ENCODE measurements at regions not wholly inside any gene's neighbourhood (a gene's known extent, or its start where the extent isn't known, plus 50 kb on each side); places are given as distances from the start of the nearest gene placed in this dataset.

DNA sequence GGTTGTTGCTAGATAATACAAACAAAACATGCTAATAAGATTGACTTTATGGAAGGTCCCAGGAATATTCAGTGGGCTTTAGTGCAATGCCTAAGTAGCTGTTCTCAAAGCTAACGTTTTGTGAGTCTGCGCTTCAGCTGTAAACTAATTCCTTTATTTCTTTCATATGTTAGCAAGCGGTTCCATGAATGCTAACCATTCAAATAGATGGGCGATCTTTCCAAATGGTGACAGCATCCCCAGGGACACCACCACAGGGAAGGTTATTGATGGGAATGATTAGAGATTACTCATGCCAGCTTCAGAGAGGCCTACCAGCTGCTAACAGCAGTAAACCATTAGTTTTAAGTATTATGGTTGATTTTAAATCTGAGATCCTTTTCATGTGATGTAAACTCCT lies 405.7 kb upstream of the MCTP2 start:
- H3K4me3 ChIP-seq (ENCODE audit: low read depth, low read length) = no peak overlapping the region
- no peak for DNase-seq (ENCODE audit: low read depth)
- TF ChIP-seq, protein P1, sequence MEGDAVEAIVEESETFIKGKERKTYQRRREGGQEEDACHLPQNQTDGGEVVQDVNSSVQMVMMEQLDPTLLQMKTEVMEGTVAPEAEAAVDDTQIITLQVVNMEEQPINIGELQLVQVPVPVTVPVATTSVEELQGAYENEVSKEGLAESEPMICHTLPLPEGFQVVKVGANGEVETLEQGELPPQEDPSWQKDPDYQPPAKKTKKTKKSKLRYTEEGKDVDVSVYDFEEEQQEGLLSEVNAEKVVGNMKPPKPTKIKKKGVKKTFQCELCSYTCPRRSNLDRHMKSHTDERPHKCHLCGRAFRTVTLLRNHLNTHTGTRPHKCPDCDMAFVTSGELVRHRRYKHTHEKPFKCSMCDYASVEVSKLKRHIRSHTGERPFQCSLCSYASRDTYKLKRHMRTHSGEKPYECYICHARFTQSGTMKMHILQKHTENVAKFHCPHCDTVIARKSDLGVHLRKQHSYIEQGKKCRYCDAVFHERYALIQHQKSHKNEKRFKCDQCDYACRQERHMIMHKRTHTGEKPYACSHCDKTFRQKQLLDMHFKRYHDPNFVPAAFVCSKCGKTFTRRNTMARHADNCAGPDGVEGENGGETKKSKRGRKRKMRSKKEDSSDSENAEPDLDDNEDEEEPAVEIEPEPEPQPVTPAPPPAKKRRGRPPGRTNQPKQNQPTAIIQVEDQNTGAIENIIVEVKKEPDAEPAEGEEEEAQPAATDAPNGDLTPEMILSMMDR (IDR thresholded peaks at IDR 0.05; ENCODE audit: insufficient read depth, low read length) = no peak

DNA sequence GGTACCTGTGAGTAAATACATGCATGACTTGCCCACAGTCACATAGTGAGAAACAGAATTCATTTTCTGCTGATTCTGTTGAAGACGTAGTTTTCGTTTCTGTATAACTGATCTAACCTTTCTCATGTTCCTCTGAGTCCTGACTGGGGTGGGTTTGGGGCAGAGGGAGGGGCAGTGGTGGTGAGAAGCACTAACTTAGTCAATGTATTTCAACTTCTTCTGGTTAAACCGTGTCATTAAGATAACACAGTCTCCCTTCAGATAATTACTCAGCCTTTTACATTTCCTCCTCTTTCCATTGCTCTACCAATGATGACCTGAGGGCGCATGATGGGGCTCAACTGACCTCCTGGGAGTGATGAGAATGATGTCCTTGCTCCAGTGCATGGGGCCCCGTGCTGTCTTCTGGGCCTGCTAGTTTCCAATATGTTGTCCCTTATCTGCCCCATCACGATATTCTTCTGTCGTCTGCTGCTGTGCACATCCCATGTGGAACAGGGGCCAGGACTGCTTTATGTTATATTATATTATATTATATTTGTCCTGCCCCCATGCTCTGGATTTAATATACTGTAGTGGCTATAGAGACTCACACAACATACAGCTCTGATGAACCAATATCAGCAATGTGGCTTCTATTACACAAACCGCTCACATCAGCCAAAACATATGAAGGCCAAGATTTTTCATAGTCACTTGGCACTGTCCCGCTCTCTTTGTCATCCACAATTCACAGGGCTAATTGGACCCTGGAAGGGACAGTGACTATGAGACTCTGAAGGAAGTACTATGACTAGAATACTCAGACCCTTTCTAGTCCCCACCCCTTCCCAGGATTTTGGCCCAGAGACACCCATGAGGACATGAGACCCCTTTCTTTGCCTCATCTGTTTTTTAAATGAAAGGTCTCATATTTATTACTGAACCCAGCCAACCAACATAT lies 407.1 kb upstream of the MCTP2 start:
- no peak overlapping the region for H3K4me3 ChIP-seq (ENCODE audit: low read depth, low read length)
- peak; percentile 12 for DNase-seq (ENCODE audit: low read depth)
- TF ChIP-seq, protein P1 (IDR thresholded peaks at IDR 0.05; ENCODE audit: insufficient read depth, low read length) = no peak

DNA sequence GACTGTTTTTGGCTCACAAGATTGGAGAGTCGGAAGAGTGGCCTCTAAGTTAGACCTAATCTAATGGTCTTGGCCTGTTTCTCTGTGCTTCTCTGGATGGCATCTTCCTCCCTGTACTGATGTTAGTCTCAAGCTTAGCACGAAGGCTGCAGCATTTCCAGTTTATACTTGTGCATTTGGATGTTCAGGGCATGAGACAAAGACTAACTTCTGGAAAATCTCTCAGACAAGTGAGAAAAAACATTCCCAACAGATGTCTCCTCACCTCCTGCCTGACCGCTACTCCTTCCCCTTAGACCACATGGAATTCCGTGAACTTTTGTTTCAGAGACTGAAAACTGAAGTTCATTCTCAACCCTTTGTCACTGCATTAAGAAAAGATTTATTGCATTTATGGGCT lies 410.8 kb upstream of the MCTP2 start:
- no peak overlapping the region for H3K4me3 ChIP-seq (ENCODE audit: low read depth, low read length)
- no peak for DNase-seq (ENCODE audit: low read depth)
- TF ChIP-seq, protein P1 (IDR thresholded peaks at IDR 0.05; ENCODE audit: insufficient read depth, low read length) = no peak

DNA sequence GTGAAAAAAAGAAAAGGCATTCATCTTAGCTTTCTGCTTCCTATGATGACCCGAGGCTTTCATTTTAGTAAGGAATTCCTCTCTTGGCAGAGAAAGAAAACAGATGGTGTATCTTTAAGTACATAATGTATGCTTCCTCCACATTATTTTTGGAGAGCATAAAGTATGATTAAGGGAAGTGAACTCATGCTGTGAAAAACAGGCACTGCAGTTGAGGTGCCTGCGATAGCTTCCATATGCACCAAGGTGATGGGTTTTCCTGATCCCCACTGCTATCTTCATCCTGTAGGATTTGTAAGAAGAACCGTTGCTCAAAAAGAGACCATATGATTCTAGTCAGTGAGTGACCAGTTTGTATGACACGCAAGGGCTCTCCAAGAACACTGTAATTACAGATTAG lies 411.5 kb upstream of the MCTP2 start:
- TF ChIP-seq, protein P1 (IDR thresholded peaks at IDR 0.05; ENCODE audit: insufficient read depth, low read length) = no peak
- no peak for DNase-seq (ENCODE audit: low read depth)

GRCh38 chr15:93816815-93817214 lies 414.5 kb upstream of the MCTP2 start:
- TF ChIP-seq, protein P1 (IDR thresholded peaks at IDR 0.05; ENCODE audit: insufficient read depth, low read length) = no peak
- DNase-seq (ENCODE audit: low read depth) = no peak
- H3K4me3 ChIP-seq (ENCODE audit: low read depth, low read length) = no peak overlapping the region

More for the DNA sequence above, 411.5 kb upstream of the MCTP2 start:
- no peak overlapping the region for H3K4me3 ChIP-seq (ENCODE audit: low read depth, low read length)

- TF ChIP-seq, protein P1 (IDR thresholded peaks at IDR 0.05; ENCODE audit: insufficient read depth, low read length) = no peak
- H3K4me3 ChIP-seq (ENCODE audit: low read depth, low read length) = no peak overlapping the region
- DNase-seq (ENCODE audit: low read depth) = no peak
These were observed 420.1 kb upstream of the MCTP2 start for GRCh38 chr15:93811305-93811704.
